GM19455 (cell line): ENCODE measurements at regions not wholly inside any gene's neighbourhood (a gene's known extent, or its start where the extent isn't known, plus 50 kb on each side); places are given as distances from the start of the nearest gene placed in this dataset.

Source experiments
- ATAC-seq: cut with Tn5 transposase; IDR thresholded peaks from one replicate; pipeline ENCODE4 v1.9.1; 2021; ENCODE audit not compliant: unreplicated experiment

- no peak for ATAC-seq
Observed at GRCh38 chr1:190540366-190540765, 62.7 kb upstream of the BRINP3 start.

- ATAC-seq, result no peak
Observed at GRCh38 chr1:190551638-190552037, 74.0 kb upstream of the BRINP3 start.

GRCh38 chr1:190560161-190560681 lies 82.6 kb upstream of the BRINP3 start:
- no peak for ATAC-seq

GRCh38 chr1:190563230-190563629 lies 85.6 kb upstream of the BRINP3 start:
- ATAC-seq, result no peak

GRCh38 chr1:190564117-190564516 lies 86.5 kb upstream of the BRINP3 start:
- no peak for ATAC-seq

- ATAC-seq, result no peak
Observed at GRCh38 chr1:190578017-190578416, 100.4 kb upstream of the BRINP3 start.

GRCh38 chr1:190578526-190578925 lies 100.9 kb upstream of the BRINP3 start:
- no peak for ATAC-seq

- ATAC-seq, result no peak
Observed at GRCh38 chr1:190579552-190580193, 102.0 kb upstream of the BRINP3 start.

- no peak for ATAC-seq
Observed at GRCh38 chr1:190583862-190584261, 106.2 kb upstream of the BRINP3 start.

- ATAC-seq, result no peak
Observed at GRCh38 chr1:190588424-190588823, 110.8 kb upstream of the BRINP3 start.

- no peak for ATAC-seq
Observed at GRCh38 chr1:190595438-190595837, 117.8 kb upstream of the BRINP3 start.

GRCh38 chr1:190597294-190597693 lies 119.6 kb upstream of the BRINP3 start:
- no peak for ATAC-seq

GRCh38 chr1:190599670-190600069 lies 122.0 kb upstream of the BRINP3 start:
- no peak for ATAC-seq

- ATAC-seq, result no peak
Observed at GRCh38 chr1:190602325-190602724, 124.7 kb upstream of the BRINP3 start.

- no peak for ATAC-seq
Observed at GRCh38 chr1:190608282-190608681, 130.6 kb upstream of the BRINP3 start.

- no peak for ATAC-seq
Observed at GRCh38 chr1:190615818-190616217, 138.2 kb upstream of the BRINP3 start.

- no peak for ATAC-seq
Observed at GRCh38 chr1:190616235-190616634, 138.6 kb upstream of the BRINP3 start.

GRCh38 chr1:190619724-190620123 lies 142.1 kb upstream of the BRINP3 start:
- ATAC-seq, result no peak

- ATAC-seq, result no peak
Observed at GRCh38 chr1:190633488-190633887, 155.8 kb upstream of the BRINP3 start.

- no peak for ATAC-seq
Observed at GRCh38 chr1:190634134-190634533, 156.5 kb upstream of the BRINP3 start.

- no peak for ATAC-seq
Observed at GRCh38 chr1:190649553-190649952, 171.9 kb upstream of the BRINP3 start.

- ATAC-seq, result no peak
Observed at GRCh38 chr1:190658907-190659306, 181.2 kb upstream of the BRINP3 start.

- peak; percentile 61 for ATAC-seq
Observed at GRCh38 chr1:190663962-190664361, 186.3 kb upstream of the BRINP3 start.
